HK-2 (cell line): ENCODE measurements at regions not wholly inside any gene's neighbourhood (a gene's known extent, or its start where the extent isn't known, plus 50 kb on each side); places are given as distances from the start of the nearest gene placed in this dataset.

Source experiments
- DNase-seq: peaks from one replicate; pipeline ENCODE4 v3.0.0-alpha.2; 2018; ENCODE audit not compliant: unreplicated experiment

DNA sequence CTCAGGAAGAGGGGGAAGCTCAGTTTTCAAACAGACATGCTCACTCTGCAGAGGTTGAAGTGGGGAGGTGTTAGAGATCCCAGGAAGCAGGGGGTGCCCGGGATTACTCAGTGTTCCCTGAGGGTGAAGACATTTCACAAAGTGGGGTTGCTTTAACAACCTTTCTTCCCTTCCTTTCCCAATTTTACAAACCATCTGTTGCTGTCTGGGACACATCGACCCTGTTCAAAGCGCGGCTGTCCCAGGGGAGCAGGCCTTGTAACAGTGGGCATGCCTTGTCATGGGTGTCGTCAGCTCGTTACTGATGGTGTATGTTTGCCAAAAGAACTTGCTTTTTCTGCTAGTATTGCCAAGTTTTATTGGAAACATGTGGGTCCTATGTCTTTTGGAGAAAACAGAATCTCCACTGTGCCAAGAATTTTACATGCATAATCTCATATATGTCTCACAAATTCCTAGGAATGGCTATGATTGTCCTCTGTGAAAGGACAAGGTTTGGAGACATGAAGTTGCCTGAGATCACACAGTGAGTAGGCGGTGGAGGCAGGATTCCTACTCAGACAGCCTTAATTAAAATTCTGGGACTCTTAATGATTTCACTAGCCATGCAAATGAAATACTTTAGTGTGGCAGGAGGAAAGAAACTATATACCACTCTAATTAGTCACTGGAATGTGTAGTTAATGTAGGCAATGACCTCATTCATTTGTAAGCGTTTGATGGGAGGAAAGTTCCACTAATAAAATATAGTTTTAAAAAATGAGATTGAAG is 198.9 kb downstream of the NXNL2 start:
- no peak for DNase-seq

DNA sequence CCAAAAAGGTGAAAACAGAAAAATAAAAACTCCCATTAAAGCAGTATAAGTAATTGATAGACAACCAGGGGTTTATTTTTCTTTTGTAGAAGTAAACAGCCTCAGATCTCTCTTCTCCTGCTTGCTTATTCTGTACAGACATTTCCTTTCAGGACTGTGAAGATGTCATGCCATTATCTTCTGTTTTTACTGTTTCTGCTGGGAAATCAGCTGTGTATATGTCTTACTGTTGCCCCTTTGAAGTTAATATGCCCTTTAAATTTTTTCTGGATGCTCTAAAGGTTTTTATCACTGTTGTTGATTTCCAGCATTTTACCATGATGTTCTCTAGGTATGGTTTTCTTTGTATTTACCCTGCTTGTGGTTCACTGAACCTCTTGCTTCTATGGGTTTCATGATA is 199.5 kb downstream of the NXNL2 start:
- DNase-seq: no peak

DNA sequence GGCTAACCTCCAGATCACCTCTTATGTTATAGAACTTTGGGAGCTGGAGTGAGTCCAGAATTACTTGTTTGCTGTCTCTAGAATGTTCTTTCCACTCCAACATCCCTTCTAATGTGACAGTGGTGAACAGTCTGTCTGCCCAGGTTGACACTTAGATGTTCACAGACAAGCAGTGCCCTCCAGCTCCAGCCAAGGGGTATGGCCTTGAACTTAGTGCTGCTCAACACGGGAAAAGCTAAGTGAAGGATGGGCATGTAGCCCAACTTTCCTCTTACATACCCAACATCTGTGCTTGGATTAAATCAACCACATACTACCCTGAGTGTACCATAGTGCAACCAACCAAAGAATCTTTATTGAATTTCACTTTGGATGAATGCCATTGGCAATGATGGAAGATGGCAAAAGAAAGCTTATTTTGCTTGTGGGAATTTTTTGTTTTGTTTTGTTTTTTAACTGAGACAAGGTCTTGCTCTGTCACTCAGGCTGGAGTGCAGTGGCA is 201.2 kb downstream of the NXNL2 start:
- no peak for DNase-seq

DNA sequence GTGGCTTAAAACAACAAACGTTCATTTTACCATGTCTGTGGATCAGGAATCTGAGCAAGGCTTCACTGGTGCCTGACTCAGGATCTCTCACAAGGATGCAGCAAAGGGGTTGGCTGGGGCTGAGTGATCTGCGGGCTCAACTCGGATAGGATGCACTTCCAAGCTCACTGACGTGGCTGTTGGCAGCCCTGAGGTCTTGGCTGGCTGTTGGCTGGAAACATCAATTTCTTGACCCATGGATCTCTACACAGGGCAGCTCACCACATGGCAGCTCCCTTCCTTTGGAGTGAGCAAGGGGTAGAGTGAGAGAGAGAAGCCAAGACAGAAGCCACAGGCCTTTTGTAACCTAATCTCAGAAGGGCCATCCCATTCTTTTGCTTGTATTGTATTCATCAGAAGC is 202.1 kb downstream of the NXNL2 start:
- DNase-seq: no peak

DNA sequence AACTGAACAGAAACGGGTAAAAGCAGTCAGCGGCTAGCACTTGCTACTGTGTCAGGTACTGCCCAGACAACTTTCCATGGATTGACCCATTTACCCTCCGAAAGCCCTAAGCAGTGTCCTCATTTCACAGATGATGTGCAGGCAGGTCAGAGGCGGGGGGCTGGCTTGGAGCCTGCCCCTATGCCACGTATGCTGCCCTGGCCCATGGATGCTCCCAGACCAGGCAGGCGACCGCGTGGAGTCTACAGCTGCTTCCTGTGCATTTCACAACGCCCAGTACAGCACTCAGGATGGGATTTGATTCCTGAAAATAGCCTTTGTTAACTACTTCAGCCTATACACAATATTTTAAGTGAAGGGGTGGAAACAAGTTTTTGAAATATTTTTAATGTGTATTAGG is 202.9 kb downstream of the NXNL2 start:
- no peak for DNase-seq

DNA sequence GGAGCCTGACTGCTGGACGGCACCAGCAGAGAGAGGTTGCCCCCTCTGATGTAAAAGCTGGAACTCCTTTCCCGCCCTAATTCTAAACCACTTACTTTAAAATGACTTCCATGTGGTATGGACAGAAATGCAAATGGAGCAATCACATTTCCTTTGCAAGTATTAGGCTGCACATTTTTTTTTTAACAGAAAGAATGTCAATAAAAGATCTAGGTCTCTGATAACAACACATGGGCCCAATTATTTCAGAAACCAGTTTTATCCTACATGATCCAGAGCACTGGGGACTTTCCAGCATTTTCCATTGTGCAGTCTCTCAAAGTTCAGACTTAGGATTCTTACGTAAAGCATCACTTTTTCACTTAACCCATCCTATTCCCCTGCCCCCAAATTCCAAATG is 203.7 kb downstream of the NXNL2 start:
- DNase-seq: no peak

DNA sequence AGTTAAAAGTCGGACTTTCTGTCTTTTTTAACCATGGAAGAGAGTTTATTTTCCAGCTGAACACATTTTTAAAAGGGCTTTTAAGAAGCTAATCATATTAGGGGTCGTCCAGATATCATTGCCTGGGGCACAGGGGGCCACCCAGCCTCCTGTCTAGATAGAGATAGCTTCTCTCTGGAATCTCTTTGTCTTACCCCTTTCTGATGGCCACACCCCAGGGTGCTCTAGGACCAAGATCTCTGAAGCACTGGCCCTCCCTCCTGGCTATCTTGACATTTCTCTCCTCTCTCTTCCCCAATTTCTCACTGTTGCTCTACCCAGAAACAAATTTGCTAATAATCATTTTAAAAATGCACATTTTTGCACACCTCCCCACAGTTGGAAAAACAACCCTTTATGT is 204.4 kb downstream of the NXNL2 start:
- DNase-seq: no peak

DNA sequence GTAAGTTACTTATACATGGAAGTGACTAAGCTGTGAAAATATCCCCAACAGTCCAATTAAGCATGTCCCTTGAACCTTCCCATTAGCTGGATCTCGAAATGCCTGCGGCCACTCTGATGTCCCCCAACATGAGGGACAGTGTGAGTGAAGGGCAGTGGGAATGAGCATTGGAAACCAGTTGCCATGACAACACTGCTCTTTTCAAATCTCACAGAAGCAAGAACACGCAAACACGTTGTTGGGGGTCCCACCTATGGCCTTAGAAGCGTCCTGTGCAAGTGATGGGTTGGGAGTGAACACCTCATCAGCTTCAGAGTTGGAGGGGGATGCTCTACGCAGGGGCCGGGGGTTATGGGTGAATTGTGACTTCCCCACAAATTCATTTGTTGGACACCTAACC is 205.9 kb downstream of the NXNL2 start:
- DNase-seq: no peak

DNA sequence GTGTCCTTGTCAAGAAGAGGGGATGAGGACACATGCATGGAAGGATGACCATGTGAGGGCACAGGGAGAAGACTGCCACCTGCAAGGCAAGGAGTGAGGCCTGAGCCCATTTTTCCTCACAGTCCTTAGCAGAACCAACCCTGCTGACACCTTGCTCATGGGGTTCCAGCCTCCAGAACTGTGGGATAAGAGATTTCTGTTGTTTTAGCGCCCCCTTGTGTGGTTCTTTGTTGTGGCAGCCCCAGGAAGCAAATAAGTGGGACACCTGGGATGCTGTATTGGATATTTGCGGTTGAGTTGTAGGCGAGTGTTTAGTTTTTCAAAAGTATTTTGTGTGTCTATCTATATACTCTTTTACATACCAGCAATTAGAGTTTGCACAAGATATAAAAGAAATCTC is 206.4 kb downstream of the NXNL2 start:
- no peak for DNase-seq

DNA sequence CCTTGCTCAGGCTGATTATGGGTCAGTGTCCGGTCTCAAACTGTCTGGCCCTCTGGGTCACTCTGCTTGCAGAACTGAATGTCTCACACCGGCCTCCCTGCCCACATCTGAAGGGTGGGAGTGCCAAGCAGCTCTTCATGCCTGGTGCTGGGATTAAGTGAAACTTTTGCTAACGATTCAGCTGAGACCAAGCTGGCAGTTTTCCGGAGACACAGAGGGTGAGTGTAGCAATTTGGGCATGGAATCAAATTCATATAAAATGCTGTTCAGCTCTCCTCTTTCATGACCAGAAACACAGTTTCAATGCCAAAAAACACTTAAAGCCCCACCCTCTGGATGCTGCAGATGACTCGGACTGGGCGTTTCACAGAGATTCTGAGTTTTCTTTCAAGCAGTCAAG is 207.5 kb downstream of the NXNL2 start:
- no peak for DNase-seq

DNA sequence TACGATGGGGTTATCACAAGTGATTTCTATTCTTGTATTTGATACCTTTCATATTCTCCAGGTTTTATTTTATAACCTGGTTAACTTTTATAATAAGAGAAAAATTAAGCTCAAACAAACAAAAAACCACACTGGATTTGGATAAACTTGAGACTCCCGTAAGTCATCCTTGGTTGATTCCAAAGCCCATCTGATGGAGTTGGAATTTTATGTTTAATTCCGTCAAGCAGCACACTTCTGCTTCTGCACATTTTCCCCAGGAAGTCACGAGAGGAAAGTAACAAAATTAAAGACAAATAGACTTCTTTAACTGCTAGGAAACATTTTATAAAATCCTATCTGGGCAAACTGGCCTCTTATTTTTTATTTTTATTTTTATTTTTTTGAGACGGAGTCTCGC is 207.9 kb downstream of the NXNL2 start:
- no peak for DNase-seq

DNA sequence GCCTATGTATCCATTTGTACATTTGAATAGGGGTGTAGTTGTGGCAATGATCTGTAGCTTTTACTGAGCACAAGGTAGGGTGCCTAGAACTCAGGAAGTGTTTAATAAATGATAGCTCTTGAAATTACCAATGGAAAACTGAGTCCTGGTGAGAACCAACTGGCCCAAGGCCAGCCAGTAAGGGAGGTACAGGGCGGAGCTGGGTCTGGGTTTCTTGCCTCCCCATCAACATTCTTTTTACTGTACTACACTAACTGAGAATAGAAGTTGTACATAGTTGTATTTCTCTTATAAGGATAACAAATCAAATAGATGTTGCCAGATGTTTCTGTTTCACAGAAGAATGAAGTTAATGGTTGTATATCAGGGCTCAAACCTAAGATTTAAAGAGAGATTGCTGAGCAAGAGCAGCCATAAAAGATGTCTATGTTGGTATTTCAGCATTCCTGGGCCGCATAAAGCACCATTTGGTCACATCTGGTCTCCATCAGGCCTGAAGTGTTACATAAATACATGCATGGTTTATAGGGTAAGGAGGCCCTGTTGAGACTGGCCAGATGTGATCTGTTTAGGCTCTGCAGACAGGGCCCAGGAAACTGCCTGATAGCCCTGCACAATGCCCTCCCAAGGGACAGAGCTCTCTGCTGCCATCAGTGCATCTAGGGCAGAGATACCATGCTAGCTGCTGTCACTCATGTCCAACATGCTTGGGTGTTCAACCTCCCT is 210.5 kb downstream of the NXNL2 start:
- DNase-seq: no peak

DNA sequence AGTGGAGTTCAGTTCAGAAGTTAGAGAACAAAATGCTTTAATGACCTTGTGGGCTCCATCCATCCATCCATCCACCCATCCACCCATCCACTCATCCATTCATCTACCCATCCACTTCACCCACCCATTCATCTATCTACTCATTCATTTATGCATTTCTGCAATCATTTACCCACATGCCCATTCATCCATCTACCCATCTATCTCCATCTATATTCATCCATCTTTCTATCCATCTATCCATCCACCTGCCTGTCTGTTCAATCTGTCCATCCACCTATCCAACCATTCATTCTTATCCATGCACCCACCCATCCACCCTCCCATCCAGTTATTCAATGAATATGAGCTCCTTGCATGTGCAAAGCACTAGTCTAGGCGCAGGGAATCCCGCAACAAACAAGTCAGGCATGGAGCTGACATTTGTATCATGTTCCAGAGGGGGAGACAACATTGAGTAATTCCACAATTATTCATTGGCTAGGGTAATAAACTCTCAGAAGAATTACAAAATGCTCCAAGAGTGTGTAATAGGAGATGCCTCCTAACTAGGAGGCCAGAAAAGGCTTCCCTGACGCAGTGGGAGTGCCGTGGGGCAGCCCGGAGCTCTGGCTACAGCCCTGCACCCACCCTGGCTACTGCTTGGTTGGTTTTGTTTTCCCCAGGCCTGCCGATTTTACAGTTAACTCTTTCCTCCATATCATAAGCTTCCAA is 211.2 kb downstream of the NXNL2 start:
- no peak for DNase-seq

DNA sequence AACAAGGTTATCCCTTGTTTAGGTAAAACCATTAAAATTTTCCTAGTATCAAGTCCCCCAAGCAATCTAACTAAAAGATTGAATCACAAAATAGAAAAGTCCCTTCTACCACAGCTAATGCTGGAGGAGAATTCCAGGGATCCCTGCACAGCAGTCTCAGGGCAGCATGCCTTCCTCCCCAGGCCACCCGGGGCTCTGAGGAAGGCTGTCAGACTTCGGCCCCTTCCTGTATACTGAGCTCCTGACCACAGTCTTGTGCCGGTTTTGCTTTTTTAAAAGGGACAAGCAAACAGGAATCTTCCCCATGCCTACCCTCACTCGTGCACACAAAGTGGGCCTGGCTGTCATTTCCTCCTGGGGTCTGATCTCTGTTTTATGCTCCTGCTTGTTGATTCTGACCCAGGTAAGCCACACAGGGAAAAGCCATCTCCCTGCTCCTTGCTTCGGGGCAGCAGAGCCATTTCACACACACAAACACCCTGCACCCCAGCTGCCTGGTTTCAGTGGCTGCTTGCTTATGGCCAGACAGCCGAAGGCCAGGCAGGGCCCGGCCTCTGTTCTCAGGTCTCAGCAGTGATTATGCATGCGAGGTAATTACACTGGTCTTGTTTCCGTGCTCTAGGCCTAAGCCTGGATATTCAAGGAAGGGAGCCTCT is 211.9 kb downstream of the NXNL2 start:
- DNase-seq: no peak

DNA sequence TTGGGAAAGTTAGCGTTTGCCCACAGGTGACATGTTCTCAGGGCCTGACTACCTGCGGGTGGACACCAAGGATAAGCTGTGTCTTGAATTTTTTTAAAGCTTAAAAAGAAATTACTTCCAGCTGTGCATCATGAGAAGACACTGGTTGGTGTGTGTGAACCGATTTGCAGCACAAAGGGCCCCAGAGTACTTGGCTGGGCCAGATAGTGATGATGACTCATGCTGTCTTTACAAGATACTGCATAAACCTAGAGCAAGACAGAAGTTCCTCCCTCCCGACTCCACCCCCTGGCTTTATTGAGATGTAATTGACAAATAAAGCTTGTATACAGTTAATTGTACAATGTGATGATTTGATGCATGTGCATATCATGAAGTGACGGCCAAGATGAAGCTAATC is 212.8 kb downstream of the NXNL2 start:
- no peak for DNase-seq

DNA sequence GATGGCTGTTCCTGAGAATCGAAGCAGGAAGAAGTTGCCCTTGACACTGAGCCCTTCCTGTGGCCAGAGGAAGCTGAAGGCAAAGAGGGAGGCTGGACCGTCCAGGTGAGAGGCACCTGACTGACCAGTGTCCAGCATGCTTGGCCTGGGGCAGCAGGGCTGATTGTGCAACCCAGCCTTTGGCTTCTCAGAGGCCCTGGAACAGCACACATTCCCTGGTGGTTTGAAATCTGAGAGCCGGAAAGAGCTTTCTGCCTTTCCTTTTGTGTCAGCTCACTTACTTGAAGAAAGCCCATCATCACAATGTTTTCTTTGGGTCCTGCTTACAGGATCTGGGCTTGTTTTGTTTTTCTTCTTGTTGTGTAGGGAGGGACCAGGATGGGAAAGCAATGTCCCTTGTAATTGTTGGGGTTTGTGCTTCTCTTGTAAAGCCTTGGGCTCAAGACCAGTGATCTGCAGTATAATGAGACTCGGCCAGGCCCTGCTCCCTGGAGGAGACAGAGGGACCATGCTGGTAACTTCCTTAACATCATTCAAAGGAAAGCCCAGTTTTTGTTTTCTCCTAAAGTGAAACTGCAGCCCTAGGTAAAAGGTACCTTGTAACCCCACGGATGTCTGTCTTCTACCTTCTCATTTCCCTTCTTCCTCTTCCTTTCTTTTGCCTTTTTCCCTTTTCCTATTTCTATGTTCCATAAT is 213.7 kb downstream of the NXNL2 start:
- DNase-seq: no peak

DNA sequence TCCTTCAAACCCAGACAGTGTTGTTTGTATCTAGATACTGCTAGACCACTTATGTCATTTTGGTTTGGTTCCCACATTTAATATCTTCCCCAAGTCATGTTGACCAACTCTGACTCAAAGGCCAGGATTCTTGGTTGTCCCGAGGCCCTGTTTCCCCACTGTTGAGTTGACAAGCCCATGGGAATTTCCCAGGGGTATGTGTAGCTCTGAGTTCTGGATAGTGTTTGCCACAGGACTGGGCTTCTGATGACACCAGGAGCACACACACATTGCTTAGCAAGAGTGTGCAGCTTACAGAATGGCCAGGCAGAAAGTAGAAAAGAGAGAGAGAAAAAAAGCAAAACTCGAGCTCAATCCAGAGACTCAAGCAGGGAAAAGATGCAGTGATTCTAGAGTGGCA is 214.4 kb downstream of the NXNL2 start:
- no peak for DNase-seq

DNA sequence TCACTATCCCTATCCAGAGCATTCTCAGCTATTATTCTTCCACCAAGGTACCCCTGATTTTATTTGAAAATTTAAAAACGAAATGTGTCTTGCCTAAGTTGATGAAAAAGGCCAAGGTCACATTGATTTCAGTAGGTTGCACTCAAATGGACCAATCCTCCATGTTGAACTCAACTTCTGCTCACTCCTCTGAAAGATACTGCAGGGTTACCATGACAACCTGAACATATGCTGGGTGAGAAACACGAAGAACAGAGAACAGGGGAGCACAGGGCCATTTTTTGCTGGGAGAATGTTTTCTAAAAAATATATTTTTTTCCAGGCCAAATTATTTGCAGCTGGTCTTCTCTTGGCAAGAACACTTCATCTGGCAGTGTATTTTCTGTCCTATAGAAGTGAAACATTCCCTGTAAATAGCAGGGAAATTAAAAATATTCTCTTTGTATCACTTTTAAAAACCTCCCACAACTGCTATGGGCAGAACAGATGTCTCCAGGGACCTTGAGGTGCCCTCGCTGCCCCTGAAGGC is 215.9 kb downstream of the NXNL2 start:
- no peak for DNase-seq

DNA sequence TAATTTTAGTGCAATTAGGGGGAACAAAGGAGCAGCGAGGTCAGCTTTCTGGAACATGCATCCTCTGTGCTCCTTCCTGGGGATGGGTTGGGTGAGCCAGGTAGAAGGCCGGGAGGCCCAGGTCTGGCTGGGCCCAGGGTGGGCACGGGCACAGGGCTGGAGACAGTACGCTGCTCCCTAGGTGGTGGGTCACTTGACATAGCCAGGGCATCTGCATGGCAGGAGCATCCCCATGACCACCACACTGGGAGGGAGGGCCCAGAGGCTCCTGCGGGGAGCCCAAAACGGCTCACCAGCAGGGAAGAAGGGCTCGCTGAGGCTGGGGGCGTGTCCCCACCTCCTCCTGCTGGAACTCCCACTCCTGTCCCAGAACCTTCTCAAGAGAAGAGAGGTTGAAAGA is 216.8 kb downstream of the NXNL2 start:
- DNase-seq: no peak

DNA sequence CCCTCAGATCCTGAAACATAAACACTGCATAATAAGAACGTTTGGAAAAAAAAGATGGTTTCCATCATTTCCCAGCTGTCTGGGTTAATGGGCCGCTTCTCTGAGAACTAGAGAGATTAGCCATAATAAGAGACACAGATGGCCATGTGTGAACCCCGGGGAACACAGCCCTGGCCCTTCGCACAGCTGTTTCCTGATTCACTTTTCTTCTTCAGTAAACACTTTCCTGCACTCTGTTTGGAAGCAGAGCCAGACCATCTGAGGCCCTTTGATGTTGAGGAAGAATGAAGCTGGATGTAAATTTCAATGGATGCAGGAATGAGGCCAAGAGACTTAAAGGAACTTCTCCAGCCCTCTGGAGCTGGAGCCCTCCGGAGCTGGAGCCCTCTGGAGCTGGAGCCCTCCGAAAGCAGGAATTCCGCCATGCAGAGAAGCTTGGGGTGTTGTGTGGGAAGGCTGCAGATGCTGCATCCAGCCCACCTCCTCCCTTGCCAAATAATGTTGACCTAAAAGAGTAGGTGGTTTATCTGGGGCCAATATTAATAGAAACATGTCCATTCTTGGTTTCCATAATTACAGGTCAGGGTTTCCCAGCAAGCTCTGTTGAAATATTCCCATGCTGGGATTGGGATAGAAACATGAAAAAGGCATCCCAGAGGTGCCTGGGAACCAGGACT is 218.9 kb downstream of the NXNL2 start:
- no peak for DNase-seq

DNA sequence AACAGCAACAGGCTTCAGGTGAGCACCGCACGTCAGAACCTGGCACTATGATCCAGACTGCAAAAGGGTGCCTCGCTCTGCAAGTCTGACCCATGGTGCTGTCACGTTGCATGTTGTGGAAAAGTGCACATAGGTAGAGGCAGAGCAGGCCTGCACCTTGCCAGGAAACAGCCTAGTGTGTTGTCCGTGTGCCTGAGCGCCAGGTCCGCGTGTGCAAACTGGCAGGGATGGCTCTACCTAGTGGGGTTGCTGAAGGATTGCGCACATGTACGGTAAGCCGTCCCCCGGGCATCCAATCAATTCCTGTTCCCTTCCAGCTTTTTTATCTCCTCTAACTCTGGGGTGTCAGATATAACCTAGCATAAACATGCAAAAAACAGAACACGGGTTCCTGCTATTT is 219.5 kb downstream of the NXNL2 start:
- DNase-seq: no peak
